ENCODE measurements at regions not wholly inside any gene's neighbourhood (a gene's known extent, or its start where the extent isn't known, plus 50 kb on each side); places are given as distances from the start of the nearest gene placed in this dataset.

- ATAC-seq (ENCODE audit: low read depth) (no peak), DNase-seq (no peak)
- Histone ChIP-seq H3K9me3 (ENCODE audit: control extremely low read depth in 1 of 3, control insufficient read depth in 2 of 3, insufficient read depth in 1 of 3, low read length in 2 of 3) (peaks cover 0 to 3% (median 0%) of the 10 kb centered on the region in 3 donors), H3K27ac (ENCODE audit: low read length in 2 of 2) (no peak overlapping the region), H3K9ac (ENCODE audit: low read length) (no peak overlapping the region), H3K4me1 (ENCODE audit: control insufficient read depth in 2 of 2, insufficient read depth in 2 of 2, low read length in 2 of 2) (no peaks in the 10 kb centered on the region), H3K4me2 (replicated peaks; ENCODE audit: low read depth, low read length, poor library complexity, severe bottlenecking) (no peak overlapping the region), H3K27me3 (replicated peaks in 1 of 4; ENCODE audit: control extremely low read depth in 1 of 4, control insufficient read depth in 3 of 4, insufficient read depth in 4 of 4, low read length in 3 of 4) (no peaks in the 10 kb centered on the region), H3K79me2 (ENCODE audit: control insufficient read depth, insufficient read depth, low read length) (no peaks in the 10 kb centered on the region), H3K36me3 (replicated peaks in 1 of 2; ENCODE audit: control extremely low read depth in 1 of 2, control insufficient read depth in 1 of 2, extremely low read depth in 1 of 2, insufficient read depth in 2 of 2, low read length in 1 of 2) (no peaks in the 10 kb centered on the region), H2AFZ (ENCODE audit: insufficient read depth, low read depth, low read length, poor library complexity, severe bottlenecking) (no peak overlapping the region), H4K20me1 (ENCODE audit: control insufficient read depth, insufficient read depth, low read length, poor library complexity, severe bottlenecking) (no peaks in the 10 kb centered on the region), H3K4me3 (ENCODE audit: control extremely low read depth in 1 of 5, extremely low read depth in 1 of 5, insufficient read depth in 1 of 5, low read depth in 2 of 5, low read length in 4 of 5) (no peak overlapping the region)
- Mint-ChIP-seq H3K4me1 (no peaks in the 10 kb centered on the region), H3K4me3 (no peak overlapping the region), H3K9me3 (ENCODE audit: insufficient read depth) (no peaks in the 10 kb centered on the region), H3K27me3 (no peaks in the 10 kb centered on the region), H3K27ac (no peak overlapping the region)
- POLR2A ChIA-PET = no interaction called here
- intact Hi-C loops (cut with micrococcal nuclease) = no loop called here
- WGBS (ENCODE audit: insufficient coverage) = 93% methylated on average over 4 of the region's 5 CpGs
- TF ChIP-seq CTCF (IDR thresholded peaks at IDR 0.05) (no peak), EZH2 (IDR thresholded peaks at IDR 0.05; ENCODE audit: borderline replicate concordance, insufficient read depth, low read depth, low read length, poor library complexity, severe bottlenecking) (no peak)
- CTCF ChIA-PET = no interaction called here
Observed at GRCh38 chr18:6576718-6577375, 152.7 kb upstream of the ARHGAP28 start.

DNA sequence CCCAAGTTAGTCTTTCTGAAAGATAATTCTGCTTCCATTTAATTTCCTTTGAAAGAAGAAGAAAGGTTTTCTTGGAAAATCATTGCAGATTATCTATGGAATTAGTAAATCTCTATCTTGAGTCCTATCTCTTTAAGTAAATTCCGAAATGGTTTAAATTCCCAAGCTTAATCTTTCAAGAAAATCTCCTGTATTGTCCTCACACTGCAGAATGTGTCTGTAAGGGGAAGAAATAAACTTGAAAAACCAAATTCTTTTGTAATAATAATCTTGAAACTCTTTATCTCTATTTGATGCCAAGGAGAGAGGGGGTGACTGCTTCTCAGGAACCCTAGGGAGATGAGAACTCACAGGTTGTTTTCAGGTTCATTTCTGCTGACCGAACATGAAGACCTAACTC lies 150.8 kb upstream of the ARHGAP28 start:
- CTCF ChIA-PET = no interaction called here
- Histone ChIP-seq H3K27me3 (replicated peaks in 1 of 4; ENCODE audit: control extremely low read depth in 1 of 4, control insufficient read depth in 3 of 4, insufficient read depth in 4 of 4, low read length in 3 of 4) (peaks cover 0 to 5% (median 0%) of the 10 kb centered on the region in 4 experiments), H3K4me2 (replicated peaks; ENCODE audit: low read depth, low read length, poor library complexity, severe bottlenecking) (no peak overlapping the region), H3K4me3 (ENCODE audit: control extremely low read depth in 1 of 5, extremely low read depth in 1 of 5, insufficient read depth in 1 of 5, low read depth in 2 of 5, low read length in 4 of 5) (no peak overlapping the region), H2AFZ (ENCODE audit: insufficient read depth, low read depth, low read length, poor library complexity, severe bottlenecking) (no peak overlapping the region), H3K27ac (ENCODE audit: low read length in 2 of 2) (no peak overlapping the region), H3K36me3 (replicated peaks in 1 of 2; ENCODE audit: control extremely low read depth in 1 of 2, control insufficient read depth in 1 of 2, extremely low read depth in 1 of 2, insufficient read depth in 2 of 2, low read length in 1 of 2) (no peaks in the 10 kb centered on the region), H4K20me1 (ENCODE audit: control insufficient read depth, insufficient read depth, low read length, poor library complexity, severe bottlenecking) (no peaks in the 10 kb centered on the region), H3K4me1 (ENCODE audit: control insufficient read depth in 2 of 2, insufficient read depth in 2 of 2, low read length in 2 of 2) (no peaks in the 10 kb centered on the region), H3K9me3 (ENCODE audit: control extremely low read depth in 1 of 3, control insufficient read depth in 2 of 3, insufficient read depth in 1 of 3, low read length in 2 of 3) (peaks cover 0 to 12% (median 0%) of the 10 kb centered on the region in 3 donors), H3K9ac (ENCODE audit: low read length) (no peak overlapping the region), H3K79me2 (ENCODE audit: control insufficient read depth, insufficient read depth, low read length) (no peaks in the 10 kb centered on the region)
- POLR2A ChIA-PET = no interaction called here
- Mint-ChIP-seq H3K27ac (no peak overlapping the region), H3K27me3 (no peaks in the 10 kb centered on the region), H3K4me3 (no peak overlapping the region), H3K9me3 (ENCODE audit: insufficient read depth) (peaks cover 2% of the 10 kb centered on the region), H3K4me1 (no peaks in the 10 kb centered on the region)
- intact Hi-C loops (cut with micrococcal nuclease) = no loop called here
- 83% methylated on average over 1 of the region's 2 CpGs for WGBS (ENCODE audit: insufficient coverage)
- no peak for TF ChIP-seq EZH2 (IDR thresholded peaks at IDR 0.05; ENCODE audit: borderline replicate concordance, insufficient read depth, low read depth, low read length, poor library complexity, severe bottlenecking)
- TF ChIP-seq CTCF (IDR thresholded peaks at IDR 0.05) = no peak
- DNase-seq = no peak
- ATAC-seq (ENCODE audit: low read depth) = no peak
